Suprapubic skin (tissue), 4 donors: ENCODE measurements at regions not wholly inside any gene's neighbourhood (a gene's known extent, or its start where the extent isn't known, plus 50 kb on each side); places are given as distances from the start of the nearest gene placed in this dataset.

Source experiments
- DNase-seq, 2 donors: peaks; one replicate each; pipeline ENCODE4 v3.0.0-alpha.2; 2019; ENCODE audit warnings: low spot score in 2 of 2
- H3K27ac ChIP-seq: fragments of 200-600 bp; sonication (generic); one replicate; pipeline ENCODE4 v1.5.1; 2019
- H3K27me3 ChIP-seq: fragments of 200-600 bp; sonication (generic); one replicate; pipeline ENCODE4 v1.5.1; 2019
- H3K36me3 ChIP-seq: fragments of 200-600 bp; sonication (generic); one replicate; pipeline ENCODE4 v1.5.1; 2019
- H3K4me1 ChIP-seq: fragments of 200-600 bp; sonication (generic); one replicate; pipeline ENCODE4 v1.5.1; 2019
- H3K4me3 ChIP-seq: fragments of 200-600 bp; sonication (generic); one replicate; pipeline ENCODE4 v1.5.1; 2019; ENCODE audit warnings: mild to moderate bottlenecking
- H3K9me3 ChIP-seq: fragments of 200-600 bp; sonication (generic); one replicate; pipeline ENCODE4 v1.5.1; 2019
- EP300 ChIP-seq: sonication (generic); formaldehyde crosslinking; IDR thresholded peaks from one replicate; pipeline ENCODE4 v1.6.1; 2017; ENCODE audit warnings: antibody characterized with exemption
- POLR2A ChIP-seq, 2 donors: fragments of 450-650 bp; IDR thresholded peaks; one replicate each; pipeline ENCODE4 v1.6.1; 2017; ENCODE audit warnings: antibody characterized with exemption in 2 of 2, mild to moderate bottlenecking in 2 of 2, moderate library complexity in 2 of 2
- POLR2AphosphoS5 ChIP-seq, 3 donors: sonication (generic); formaldehyde crosslinking; IDR thresholded peaks; one replicate each; pipeline ENCODE4 v1.6.1; 2017; ENCODE audit warnings: antibody characterized with exemption in 3 of 3
- WGBS: methylation state at CpG from one replicate; pipeline ENCODE4 v1.1.5; 2018; 5-methylcytosine and 5-hydroxymethylcytosine counted together
- TF ChIP-seq, protein P1 (sequence below), 2 donors: fragments of 200-600 bp in 1 of 2; fragments of 450-650 bp in 1 of 2; sonication (generic) in 1 of 2; IDR thresholded peaks; one replicate each; pipeline ENCODE4 v1.5.1; 2016 to 2019; ENCODE audit warnings: antibody characterized with exemption in 2 of 2, mild to moderate bottlenecking in 1 of 2, moderate library complexity in 1 of 2

GRCh38 chr1:57551476-57551875 lies 127.6 kb upstream of the DAB1 start:
- H3K9me3 ChIP-seq = no peaks in the 10 kb centered on the region
- no peak overlapping the region for H3K4me3 ChIP-seq
- WGBS = 74% methylated on average over 4 of the region's 4 CpGs
- no peaks in the 10 kb centered on the region for H3K36me3 ChIP-seq
- no peak overlapping the region for H3K27ac ChIP-seq
- TF ChIP-seq POLR2A (IDR thresholded peaks at IDR 0.05) (no peak), EP300 (no peak), POLR2AphosphoS5 (IDR thresholded peaks at IDR 0.05) (no peak)
- TF ChIP-seq, protein P1, sequence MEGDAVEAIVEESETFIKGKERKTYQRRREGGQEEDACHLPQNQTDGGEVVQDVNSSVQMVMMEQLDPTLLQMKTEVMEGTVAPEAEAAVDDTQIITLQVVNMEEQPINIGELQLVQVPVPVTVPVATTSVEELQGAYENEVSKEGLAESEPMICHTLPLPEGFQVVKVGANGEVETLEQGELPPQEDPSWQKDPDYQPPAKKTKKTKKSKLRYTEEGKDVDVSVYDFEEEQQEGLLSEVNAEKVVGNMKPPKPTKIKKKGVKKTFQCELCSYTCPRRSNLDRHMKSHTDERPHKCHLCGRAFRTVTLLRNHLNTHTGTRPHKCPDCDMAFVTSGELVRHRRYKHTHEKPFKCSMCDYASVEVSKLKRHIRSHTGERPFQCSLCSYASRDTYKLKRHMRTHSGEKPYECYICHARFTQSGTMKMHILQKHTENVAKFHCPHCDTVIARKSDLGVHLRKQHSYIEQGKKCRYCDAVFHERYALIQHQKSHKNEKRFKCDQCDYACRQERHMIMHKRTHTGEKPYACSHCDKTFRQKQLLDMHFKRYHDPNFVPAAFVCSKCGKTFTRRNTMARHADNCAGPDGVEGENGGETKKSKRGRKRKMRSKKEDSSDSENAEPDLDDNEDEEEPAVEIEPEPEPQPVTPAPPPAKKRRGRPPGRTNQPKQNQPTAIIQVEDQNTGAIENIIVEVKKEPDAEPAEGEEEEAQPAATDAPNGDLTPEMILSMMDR (IDR thresholded peaks at IDR 0.05) = no peak
- no peaks in the 10 kb centered on the region for H3K4me1 ChIP-seq
- H3K27me3 ChIP-seq = no peaks in the 10 kb centered on the region
- DNase-seq = no peak

GRCh38 chr1:57550092-57550491 lies 126.2 kb upstream of the DAB1 start:
- no peaks in the 10 kb centered on the region for H3K27me3 ChIP-seq
- no peaks in the 10 kb centered on the region for H3K36me3 ChIP-seq
- DNase-seq = no peak
- no peaks in the 10 kb centered on the region for H3K4me1 ChIP-seq
- no peak for TF ChIP-seq POLR2A (IDR thresholded peaks at IDR 0.05)
- no peak for TF ChIP-seq EP300
- TF ChIP-seq POLR2AphosphoS5 (IDR thresholded peaks at IDR 0.05) = no peak
- TF ChIP-seq, protein P1 (IDR thresholded peaks at IDR 0.05) = no peak
- H3K27ac ChIP-seq = no peak overlapping the region
- 27% methylated on average over 1 of the region's 1 CpG for WGBS
- H3K9me3 ChIP-seq = no peaks in the 10 kb centered on the region
- no peak overlapping the region for H3K4me3 ChIP-seq

GRCh38 chr1:57549300-57549699 lies 125.4 kb upstream of the DAB1 start:
- DNase-seq = no peak
- no peaks in the 10 kb centered on the region for H3K27me3 ChIP-seq
- no peaks in the 10 kb centered on the region for H3K36me3 ChIP-seq
- H3K4me1 ChIP-seq = no peaks in the 10 kb centered on the region
- 58% methylated on average over 4 of the region's 4 CpGs for whole genome bisulfite sequencing
- H3K4me3 ChIP-seq = no peak overlapping the region
- TF ChIP-seq POLR2A (IDR thresholded peaks at IDR 0.05) (no peak), POLR2AphosphoS5 (IDR thresholded peaks at IDR 0.05) (no peak), EP300 (no peak)
- TF ChIP-seq, protein P1 (IDR thresholded peaks at IDR 0.05) = no peak
- H3K27ac ChIP-seq = no peak overlapping the region
- H3K9me3 ChIP-seq = no peaks in the 10 kb centered on the region

GRCh38 chr1:57546549-57547330 lies 122.9 kb upstream of the DAB1 start:
- H3K27me3 ChIP-seq = no peaks in the 10 kb centered on the region
- no peak for TF ChIP-seq POLR2AphosphoS5 (IDR thresholded peaks at IDR 0.05)
- no peak for TF ChIP-seq POLR2A (IDR thresholded peaks at IDR 0.05)
- TF ChIP-seq EP300 = no peak
- TF ChIP-seq, protein P1 (IDR thresholded peaks at IDR 0.05) = no peak

GRCh38 chr1:57544345-57544744 lies 120.5 kb upstream of the DAB1 start:
- no peaks in the 10 kb centered on the region for H3K36me3 ChIP-seq
- no peak for TF ChIP-seq POLR2A (IDR thresholded peaks at IDR 0.05)
- no peak for TF ChIP-seq POLR2AphosphoS5 (IDR thresholded peaks at IDR 0.05)
- TF ChIP-seq EP300 = no peak
- TF ChIP-seq, protein P1 (IDR thresholded peaks at IDR 0.05) = no peak
- H3K27ac ChIP-seq = no peak overlapping the region
- WGBS = 36% methylated on average over 2 of the region's 2 CpGs
- no peaks in the 10 kb centered on the region for H3K9me3 ChIP-seq
- H3K27me3 ChIP-seq = no peaks in the 10 kb centered on the region
- no peak overlapping the region for H3K4me3 ChIP-seq
- DNase-seq = no peak
- H3K4me1 ChIP-seq = no peaks in the 10 kb centered on the region

More at GRCh38 chr1:57546549-57547330, 122.9 kb upstream of the DAB1 start:
- Histone ChIP-seq H3K4me1 (no peaks in the 10 kb centered on the region), H3K4me3 (no peak overlapping the region), H3K36me3 (no peaks in the 10 kb centered on the region), H3K9me3 (no peaks in the 10 kb centered on the region), H3K27ac (no peak overlapping the region)
- no peak for DNase-seq
- WGBS = 74% methylated on average over 5 of the region's 5 CpGs
